GM12891 (cell line): ENCODE measurements at regions not wholly inside any gene's neighbourhood (a gene's known extent, or its start where the extent isn't known, plus 50 kb on each side); places are given as distances from the start of the nearest gene placed in this dataset.

Source experiments
- PAX5 ChIP-seq: IDR thresholded peaks from 2 replicates; pipeline ENCODE4 v1.6.1; 2011; ENCODE audit warnings: low read length, moderate library complexity, mild to moderate bottlenecking; ENCODE audit not compliant: insufficient read depth, severe bottlenecking
- POLR2A ChIP-seq: IDR thresholded peaks from 2 replicates; pipeline ENCODE4 v1.6.1; 2011; ENCODE audit warnings: low read depth, low read length, control low read depth
- POLR2AphosphoS5 ChIP-seq: IDR thresholded peaks from 2 replicates; pipeline ENCODE4 v1.6.1; 2011; ENCODE audit warnings: low read depth, low read length, control low read depth
- SPI1 ChIP-seq: IDR thresholded peaks from 2 replicates; pipeline ENCODE4 v1.6.1; 2011; ENCODE audit warnings: low read depth, low read length, control low read depth
- TAF1 ChIP-seq: IDR thresholded peaks from 2 replicates; pipeline ENCODE4 v1.6.1; 2011; ENCODE audit warnings: low read depth, low read length, control low read depth

- TF ChIP-seq POLR2AphosphoS5 (no peak), POLR2A (no peak), TAF1 (no peak), PAX5 (no peak), SPI1 (no peak)
Measured at GRCh38 chr7:91343996-91344629, 79.9 kb downstream of the FZD1 start.
